Activated naive CD8-positive, alpha-beta T cell treated with anti-CD3 and anti-CD28 coated beads, Interleukin-2, amount 50 U/mL, for 24 hours (primary cell): ENCODE measurements at regions not wholly inside any gene's neighbourhood (a gene's known extent, or its start where the extent isn't known, plus 50 kb on each side); places are given as distances from the start of the nearest gene placed in this dataset.

Experiments
- ATAC-seq: fragments of 150-1000 bp; cut with Tn5 transposase; one replicate; pipeline ENCODE4 v1.10.0; 2021
- DNase-seq: peaks from one replicate; pipeline ENCODE4 v3.0.0; 2021
- H3K27ac Mint-ChIP-seq: one replicate; pipeline ENCODE4 v1.8.0; 2021; ENCODE audit warnings: mild to moderate bottlenecking, mixed read lengths
- H3K27me3 Mint-ChIP-seq: one replicate; pipeline ENCODE4 v1.8.0; 2021; ENCODE audit warnings: mixed read lengths
- H3K36me3 Mint-ChIP-seq: one replicate; pipeline ENCODE4 v1.8.0; 2021; ENCODE audit warnings: low read depth, mixed read lengths
- H3K4me1 Mint-ChIP-seq: one replicate; pipeline ENCODE4 v1.8.0; 2021; ENCODE audit warnings: mixed read lengths
- H3K4me3 Mint-ChIP-seq: one replicate; pipeline ENCODE4 v1.8.0; 2021; ENCODE audit warnings: mild to moderate bottlenecking, moderate library complexity, mixed read lengths
- H3K9me3 Mint-ChIP-seq: one replicate; pipeline ENCODE4 v1.8.0; 2021; ENCODE audit warnings: mixed read lengths

- H3K4me3 Mint-ChIP-seq = no peak overlapping the region
- no peak overlapping the region for H3K27ac Mint-ChIP-seq
- no peaks in the 10 kb centered on the region for H3K27me3 Mint-ChIP-seq
Observed at GRCh38 chr9:118883411-118883810, 485.8 kb downstream of the BRINP1 start.

GRCh38 chr9:118891213-118891612, 478.0 kb downstream of the BRINP1 start:
- Mint-ChIP-seq H3K36me3 (no peaks in the 10 kb centered on the region), H3K4me3 (no peak overlapping the region), H3K9me3 (peaks cover 10% of the 10 kb centered on the region), H3K27ac (no peak overlapping the region), H3K27me3 (no peaks in the 10 kb centered on the region), H3K4me1 (no peaks in the 10 kb centered on the region)
- ATAC-seq (no peak), DNase-seq (no peak)

More at GRCh38 chr9:118883411-118883810, 485.8 kb downstream of the BRINP1 start:
- Mint-ChIP-seq H3K4me1 (no peaks in the 10 kb centered on the region), H3K9me3 (peaks cover 20% of the 10 kb centered on the region), H3K36me3 (no peaks in the 10 kb centered on the region)
- ATAC-seq (no peak), DNase-seq (no peak)

GRCh38 chr9:118896324-118897000, 472.8 kb downstream of the BRINP1 start:
- Mint-ChIP-seq H3K9me3 (peaks cover 4% of the 10 kb centered on the region), H3K4me3 (no peak overlapping the region), H3K27ac (no peak overlapping the region), H3K4me1 (no peaks in the 10 kb centered on the region), H3K36me3 (no peaks in the 10 kb centered on the region), H3K27me3 (no peaks in the 10 kb centered on the region)
- ATAC-seq (no peak), DNase-seq (no peak)

- Mint-ChIP-seq H3K4me3 (no peak overlapping the region), H3K36me3 (no peaks in the 10 kb centered on the region), H3K27ac (no peak overlapping the region), H3K9me3 (peaks cover 23% of the 10 kb centered on the region), H3K4me1 (no peaks in the 10 kb centered on the region), H3K27me3 (no peaks in the 10 kb centered on the region)
- DNase-seq (no peak), ATAC-seq (no peak)
Observed at GRCh38 chr9:118918180-118918579, 451.1 kb downstream of the BRINP1 start.

- Mint-ChIP-seq H3K36me3 (no peaks in the 10 kb centered on the region), H3K27ac (no peak overlapping the region), H3K4me1 (no peaks in the 10 kb centered on the region), H3K27me3 (no peaks in the 10 kb centered on the region), H3K4me3 (no peak overlapping the region), H3K9me3 (peaks cover 4% of the 10 kb centered on the region)
- ATAC-seq = no peak
- DNase-seq = no peak
Observed at GRCh38 chr9:118928722-118929121, 440.5 kb downstream of the BRINP1 start.

- H3K27me3 Mint-ChIP-seq = no peaks in the 10 kb centered on the region
- no peak for ATAC-seq
- peaks cover 4% of the 10 kb centered on the region for H3K9me3 Mint-ChIP-seq
Observed at GRCh38 chr9:118929287-118929686, 439.9 kb downstream of the BRINP1 start.

GRCh38 chr9:118931941-118932340, 437.3 kb downstream of the BRINP1 start:
- no peaks in the 10 kb centered on the region for H3K36me3 Mint-ChIP-seq
- no peak overlapping the region for H3K27ac Mint-ChIP-seq
- H3K4me3 Mint-ChIP-seq = no peak overlapping the region
- no peak for ATAC-seq
- no peak for DNase-seq
- no peaks in the 10 kb centered on the region for H3K9me3 Mint-ChIP-seq
- H3K27me3 Mint-ChIP-seq = no peaks in the 10 kb centered on the region
- H3K4me1 Mint-ChIP-seq = no peaks in the 10 kb centered on the region

More at GRCh38 chr9:118929287-118929686, 439.9 kb downstream of the BRINP1 start:
- Mint-ChIP-seq H3K4me3 (no peak overlapping the region), H3K27ac (no peak overlapping the region), H3K4me1 (no peaks in the 10 kb centered on the region), H3K36me3 (no peaks in the 10 kb centered on the region)
- no peak for DNase-seq

GRCh38 chr9:118938581-118938980, 430.7 kb downstream of the BRINP1 start:
- no peaks in the 10 kb centered on the region for H3K4me1 Mint-ChIP-seq
- no peak for DNase-seq
- H3K27ac Mint-ChIP-seq = no peak overlapping the region
- no peaks in the 10 kb centered on the region for H3K27me3 Mint-ChIP-seq
- H3K36me3 Mint-ChIP-seq = no peaks in the 10 kb centered on the region
- H3K4me3 Mint-ChIP-seq = no peak overlapping the region
- H3K9me3 Mint-ChIP-seq = peaks cover 9% of the 10 kb centered on the region
- ATAC-seq = no peak

GRCh38 chr9:118940473-118940872, 428.8 kb downstream of the BRINP1 start:
- no peak for DNase-seq

GRCh38 chr9:118946669-118947068, 422.6 kb downstream of the BRINP1 start:
- ATAC-seq (no peak), DNase-seq (no peak)
- no peaks in the 10 kb centered on the region for H3K27me3 Mint-ChIP-seq
- no peak overlapping the region for H3K4me3 Mint-ChIP-seq
- no peak overlapping the region for H3K27ac Mint-ChIP-seq
- peaks cover 14% of the 10 kb centered on the region for H3K9me3 Mint-ChIP-seq
- H3K4me1 Mint-ChIP-seq = no peaks in the 10 kb centered on the region
- H3K36me3 Mint-ChIP-seq = no peaks in the 10 kb centered on the region

More at GRCh38 chr9:118940473-118940872, 428.8 kb downstream of the BRINP1 start:
- H3K9me3 Mint-ChIP-seq = peaks cover 9% of the 10 kb centered on the region
- no peaks in the 10 kb centered on the region for H3K4me1 Mint-ChIP-seq
- H3K27ac Mint-ChIP-seq = no peak overlapping the region
- no peaks in the 10 kb centered on the region for H3K36me3 Mint-ChIP-seq
- no peak for ATAC-seq
- H3K4me3 Mint-ChIP-seq = no peak overlapping the region
- H3K27me3 Mint-ChIP-seq = no peaks in the 10 kb centered on the region

GRCh38 chr9:118954857-118955256, 414.4 kb downstream of the BRINP1 start:
- Mint-ChIP-seq H3K4me3 (no peak overlapping the region), H3K36me3 (no peaks in the 10 kb centered on the region), H3K9me3 (peaks cover 7% of the 10 kb centered on the region), H3K27me3 (no peaks in the 10 kb centered on the region), H3K4me1 (no peaks in the 10 kb centered on the region), H3K27ac (no peak overlapping the region)
- DNase-seq (no peak), ATAC-seq (no peak)

- no peaks in the 10 kb centered on the region for H3K4me1 Mint-ChIP-seq
- DNase-seq (no peak), ATAC-seq (no peak)
- H3K27ac Mint-ChIP-seq = no peak overlapping the region
- no peaks in the 10 kb centered on the region for H3K27me3 Mint-ChIP-seq
- H3K36me3 Mint-ChIP-seq = no peaks in the 10 kb centered on the region
- no peak overlapping the region for H3K4me3 Mint-ChIP-seq
- H3K9me3 Mint-ChIP-seq = peaks cover 4% of the 10 kb centered on the region
Observed at GRCh38 chr9:118957585-118957984, 411.6 kb downstream of the BRINP1 start.

- Mint-ChIP-seq H3K27ac (no peak overlapping the region), H3K4me3 (no peak overlapping the region), H3K36me3 (no peaks in the 10 kb centered on the region), H3K4me1 (no peaks in the 10 kb centered on the region), H3K27me3 (no peaks in the 10 kb centered on the region), H3K9me3 (peaks cover 5% of the 10 kb centered on the region)
- no peak for ATAC-seq
- DNase-seq = no peak
Observed at GRCh38 chr9:118959366-118959765, 409.9 kb downstream of the BRINP1 start.

- H3K27ac Mint-ChIP-seq = no peak overlapping the region
- no peak for DNase-seq
- ATAC-seq = no peak
Observed at GRCh38 chr9:118961857-118962256, 407.4 kb downstream of the BRINP1 start.

GRCh38 chr9:118962426-118962825, 406.8 kb downstream of the BRINP1 start:
- H3K4me3 Mint-ChIP-seq = no peak overlapping the region
- no peaks in the 10 kb centered on the region for H3K36me3 Mint-ChIP-seq
- peaks cover 11% of the 10 kb centered on the region for H3K9me3 Mint-ChIP-seq
- ATAC-seq (no peak), DNase-seq (no peak)
- H3K27me3 Mint-ChIP-seq = no peaks in the 10 kb centered on the region
- H3K27ac Mint-ChIP-seq = no peak overlapping the region
- no peaks in the 10 kb centered on the region for H3K4me1 Mint-ChIP-seq

More at GRCh38 chr9:118961857-118962256, 407.4 kb downstream of the BRINP1 start:
- Mint-ChIP-seq H3K36me3 (no peaks in the 10 kb centered on the region), H3K9me3 (peaks cover 11% of the 10 kb centered on the region), H3K4me3 (no peak overlapping the region), H3K4me1 (no peaks in the 10 kb centered on the region), H3K27me3 (no peaks in the 10 kb centered on the region)

- no peak for ATAC-seq
- H3K36me3 Mint-ChIP-seq = no peaks in the 10 kb centered on the region
- no peak overlapping the region for H3K27ac Mint-ChIP-seq
- DNase-seq = no peak
- no peak overlapping the region for H3K4me3 Mint-ChIP-seq
- H3K27me3 Mint-ChIP-seq = no peaks in the 10 kb centered on the region
- H3K9me3 Mint-ChIP-seq = peaks cover 16% of the 10 kb centered on the region
- H3K4me1 Mint-ChIP-seq = no peaks in the 10 kb centered on the region
Observed at GRCh38 chr9:118963674-118964073, 405.6 kb downstream of the BRINP1 start.
